ENCODE measurements at regions not wholly inside any gene's neighbourhood (a gene's known extent, or its start where the extent isn't known, plus 50 kb on each side); places are given as distances from the start of the nearest gene placed in this dataset.
"Not testable (repeated sequence)": the region's sequence is repeated elsewhere in the genome, so short reads cannot be mapped to it uniquely, and the experiment has no call there.

DNA sequence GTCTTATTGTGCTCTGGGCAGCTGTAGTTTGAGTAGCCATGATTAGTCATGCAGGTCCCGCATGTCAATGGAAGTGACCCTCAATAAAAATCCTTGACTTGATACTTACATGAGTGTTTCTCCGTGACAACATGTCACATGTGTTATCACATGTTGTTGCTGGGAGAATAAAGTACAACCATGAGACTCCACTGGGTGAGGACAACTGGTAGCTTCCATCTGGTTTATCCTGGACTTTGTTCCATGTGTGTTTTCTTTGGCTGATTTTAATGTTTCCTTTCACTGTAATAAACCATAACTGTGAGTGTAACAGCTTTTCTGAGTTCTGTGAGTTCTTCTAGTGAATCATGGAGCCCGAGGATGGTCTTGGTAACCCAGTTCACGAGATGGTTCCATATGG, 63.1 kb upstream of the NDN start:
- ATAC-seq (no peak), DNase-seq (ENCODE audit: low spot score) (no peak)

GRCh38 chr15:23750776-23751175, 63.7 kb upstream of the NDN start:
- no peak for ATAC-seq
- no peak for DNase-seq (ENCODE audit: low spot score)

GRCh38 chr15:23753248-23753647, 66.1 kb upstream of the NDN start:
- DNase-seq (ENCODE audit: low spot score), result no peak
- ATAC-seq, result no peak

DNA sequence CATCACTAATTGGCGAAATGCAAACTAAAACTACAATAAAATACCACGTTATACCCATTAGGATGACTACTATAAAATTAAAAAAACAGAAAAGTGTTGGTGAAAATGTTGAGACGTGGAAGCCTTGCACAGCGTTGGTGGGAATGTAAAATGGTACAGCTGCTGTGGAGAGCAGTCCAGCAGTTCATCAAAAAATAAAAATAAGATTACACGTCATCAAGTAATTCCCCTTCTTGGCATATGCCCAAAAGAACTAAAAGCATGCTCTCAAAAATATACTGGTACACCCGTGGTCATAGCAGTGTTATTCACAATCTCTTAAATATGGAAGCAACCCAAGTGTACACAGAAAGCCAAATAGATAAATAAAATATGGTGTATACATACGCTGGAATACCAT, 71.8 kb upstream of the NDN start:
- DNase-seq (ENCODE audit: low spot score), result no peak
- no peak for ATAC-seq

- DNase-seq (ENCODE audit: low spot score) (no peak), ATAC-seq (no peak)
These were observed 72.9 kb upstream of the NDN start for GRCh38 chr15:23760024-23760423.

GRCh38 chr15:23761386-23761785, 74.3 kb upstream of the NDN start:
- DNase-seq (ENCODE audit: low spot score) (no peak), ATAC-seq (no peak)

DNA sequence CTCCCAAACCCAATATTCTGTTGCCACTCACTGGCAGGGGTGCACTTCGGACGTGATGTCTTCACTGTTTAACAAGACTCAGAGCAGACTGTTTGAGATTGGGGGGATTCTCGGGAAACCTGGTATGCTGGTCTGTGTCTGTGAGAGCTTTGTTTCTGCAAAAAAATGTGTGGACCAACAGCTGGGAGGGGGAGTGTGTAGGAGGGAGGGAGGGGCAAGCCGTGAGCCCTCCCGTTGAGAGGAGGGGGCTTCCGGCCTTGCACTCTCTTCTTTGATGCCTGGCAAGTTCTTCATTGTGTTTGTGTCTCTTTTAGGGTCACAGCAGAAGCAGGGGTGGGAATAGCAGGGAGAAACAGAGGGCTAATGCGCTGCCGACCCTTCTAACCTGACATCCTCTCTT, 74.9 kb upstream of the NDN start:
- DNase-seq (ENCODE audit: low spot score), result no peak
- no peak for ATAC-seq

- DNase-seq (ENCODE audit: low spot score) (no peak), ATAC-seq (no peak)
These were observed 75.9 kb upstream of the NDN start for GRCh38 chr15:23763021-23763420.

DNA sequence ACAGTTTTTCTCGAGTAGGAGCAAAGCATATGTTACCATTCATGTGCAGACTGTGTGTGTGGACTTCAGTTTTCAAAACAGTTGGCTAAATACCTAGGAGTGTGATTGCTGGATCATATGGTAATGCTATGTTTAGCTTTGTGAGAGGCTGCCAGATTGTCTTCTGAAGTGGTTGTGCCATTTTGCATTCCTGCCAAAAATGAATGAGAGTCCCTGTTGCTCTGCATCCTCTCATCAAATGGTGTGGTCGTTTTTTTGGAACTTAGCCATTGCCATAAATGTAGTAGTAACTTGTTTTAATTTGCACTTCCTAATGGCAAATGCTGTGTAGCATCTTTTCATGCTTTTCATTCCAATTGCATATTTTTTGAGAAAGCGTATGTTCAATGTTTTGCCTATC, 77.2 kb upstream of the NDN start:
- no peak for DNase-seq (ENCODE audit: low spot score)
- ATAC-seq, result no peak

DNA sequence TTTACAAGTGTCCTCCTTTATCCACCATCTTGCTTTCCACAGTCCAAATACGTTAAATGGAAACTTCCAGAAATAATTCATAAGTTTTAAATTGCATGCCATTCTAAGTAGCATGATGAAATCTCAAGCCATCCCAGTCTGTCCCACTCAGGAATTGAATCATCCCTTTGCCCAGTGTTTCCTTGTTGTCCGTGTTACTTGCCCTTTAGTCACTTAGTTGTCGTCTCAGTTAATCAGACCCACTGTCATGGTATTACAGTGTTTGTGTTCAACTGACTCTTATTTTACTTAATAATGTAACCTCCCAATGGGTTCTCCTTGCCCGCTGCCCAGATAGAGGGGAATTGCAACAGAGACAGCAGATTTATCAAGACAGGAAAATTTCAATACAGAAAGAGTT, 77.6 kb upstream of the NDN start:
- DNase-seq (ENCODE audit: low spot score) (no peak), ATAC-seq (no peak)

DNA sequence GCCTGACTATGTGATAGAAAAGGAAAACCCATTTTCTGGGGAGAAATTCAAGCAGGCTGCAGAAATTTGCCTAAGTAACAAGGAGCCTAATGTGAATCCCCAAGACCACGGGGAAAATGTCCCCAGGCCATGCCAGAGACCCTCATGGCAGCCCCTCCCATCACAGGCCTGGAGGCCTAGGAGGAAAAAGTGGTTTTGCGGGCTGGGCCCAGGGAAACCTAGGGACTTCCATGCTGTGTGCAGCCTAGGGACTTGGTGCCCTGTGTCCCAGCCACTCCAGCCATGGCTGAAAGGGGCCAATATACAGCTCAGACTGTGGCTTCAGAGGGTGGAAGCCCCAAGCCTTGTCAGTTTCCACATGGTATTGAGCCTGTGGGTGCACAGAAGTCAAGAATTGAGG, 79.7 kb upstream of the NDN start:
- ATAC-seq, result not testable (repeated sequence)

DNA sequence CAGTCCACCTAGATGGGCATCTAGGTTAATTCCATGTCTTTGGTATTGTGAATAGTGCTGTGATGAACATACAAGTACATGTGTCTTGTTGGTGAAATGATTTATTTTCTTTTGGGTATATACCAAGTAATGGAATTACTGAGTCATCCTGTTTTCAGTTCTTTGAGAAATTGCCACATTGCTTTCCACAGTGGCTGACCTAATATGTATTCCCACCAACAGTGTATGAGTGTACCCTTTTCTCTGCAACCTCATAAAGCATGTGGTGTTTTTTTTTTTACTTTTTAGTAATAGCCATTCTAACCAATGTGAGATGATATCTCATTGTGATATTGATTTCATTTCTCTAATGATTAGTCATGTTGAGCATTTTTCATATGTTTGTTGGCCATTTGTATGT, 86.0 kb upstream of the NDN start:
- ATAC-seq (no peak), DNase-seq (ENCODE audit: low spot score) (no peak)

More for the DNA sequence above, 79.7 kb upstream of the NDN start:
- not testable (repeated sequence) for DNase-seq (ENCODE audit: low spot score)

- ATAC-seq (no peak), DNase-seq (ENCODE audit: low spot score) (no peak)
These were observed 100.4 kb upstream of the NDN start for GRCh38 chr15:23787346-23788105.

DNA sequence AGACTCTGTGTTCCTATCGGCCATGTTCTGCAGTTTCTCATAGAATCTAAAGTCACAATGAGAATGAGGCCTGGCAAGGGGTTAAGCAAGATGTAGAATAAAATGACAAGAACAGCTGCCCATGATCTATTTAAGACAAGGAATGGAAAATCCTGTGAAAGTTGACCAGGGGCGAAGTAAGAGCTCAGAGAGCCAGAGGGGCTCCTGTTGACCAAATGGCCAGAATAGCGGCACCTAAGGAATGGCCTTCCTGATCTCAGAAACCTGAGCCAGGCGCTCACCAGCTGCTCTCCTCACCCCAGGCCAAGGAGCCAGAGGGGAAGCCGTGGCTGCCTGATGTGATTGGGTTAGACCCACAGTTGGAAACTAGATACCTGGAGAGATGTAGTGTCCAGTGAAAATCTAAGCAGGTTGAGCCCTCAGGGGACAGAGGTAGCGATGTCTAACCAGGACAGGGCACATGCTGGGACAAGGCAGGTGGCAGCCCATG, 106.1 kb upstream of the NDN start:
- no peak for DNase-seq (ENCODE audit: low spot score)
- no peak for ATAC-seq

- no peak for ATAC-seq
- no peak for DNase-seq (ENCODE audit: low spot score)
These were observed 110.8 kb upstream of the NDN start for GRCh38 chr15:23797747-23798446.

DNA sequence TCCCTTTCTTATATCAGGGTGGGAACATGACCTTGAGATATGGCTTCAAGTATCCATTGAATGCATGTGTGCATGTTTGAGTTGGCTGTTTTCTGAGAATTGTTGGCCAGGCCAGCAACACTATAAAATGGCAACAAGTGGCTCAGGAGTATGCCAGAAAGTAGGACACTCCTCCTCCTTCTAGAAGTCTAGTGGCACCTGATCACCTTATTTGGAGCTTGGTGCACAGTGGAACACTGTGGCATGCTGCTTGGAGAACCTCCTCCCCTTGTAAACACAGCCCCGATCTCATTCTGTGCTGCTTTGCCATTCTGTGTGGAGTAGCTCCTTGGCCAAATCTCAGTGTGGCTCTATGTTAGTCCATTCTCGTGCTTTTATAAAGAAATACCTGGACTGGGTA, 114.8 kb upstream of the NDN start:
- DNase-seq (ENCODE audit: low spot score) (no peak), ATAC-seq (no peak)

GRCh38 chr15:23802896-23803435, 115.9 kb upstream of the NDN start:
- DNase-seq (ENCODE audit: low spot score); ATAC-seq: not testable (repeated sequence)

GRCh38 chr15:23806980-23807379, 119.9 kb upstream of the NDN start:
- no peak for ATAC-seq
- DNase-seq (ENCODE audit: low spot score), result no peak

GRCh38 chr15:23823508-23823907, 136.4 kb upstream of the NDN start:
- ATAC-seq (no peak), DNase-seq (ENCODE audit: low spot score) (no peak)

GRCh38 chr15:23828786-23829185, 141.7 kb upstream of the NDN start:
- DNase-seq (ENCODE audit: low spot score), result no peak
- no peak for ATAC-seq

GRCh38 chr15:23835953-23836352, 148.8 kb upstream of the NDN start:
- DNase-seq (ENCODE audit: low spot score) (no peak), ATAC-seq (no peak)

DNA sequence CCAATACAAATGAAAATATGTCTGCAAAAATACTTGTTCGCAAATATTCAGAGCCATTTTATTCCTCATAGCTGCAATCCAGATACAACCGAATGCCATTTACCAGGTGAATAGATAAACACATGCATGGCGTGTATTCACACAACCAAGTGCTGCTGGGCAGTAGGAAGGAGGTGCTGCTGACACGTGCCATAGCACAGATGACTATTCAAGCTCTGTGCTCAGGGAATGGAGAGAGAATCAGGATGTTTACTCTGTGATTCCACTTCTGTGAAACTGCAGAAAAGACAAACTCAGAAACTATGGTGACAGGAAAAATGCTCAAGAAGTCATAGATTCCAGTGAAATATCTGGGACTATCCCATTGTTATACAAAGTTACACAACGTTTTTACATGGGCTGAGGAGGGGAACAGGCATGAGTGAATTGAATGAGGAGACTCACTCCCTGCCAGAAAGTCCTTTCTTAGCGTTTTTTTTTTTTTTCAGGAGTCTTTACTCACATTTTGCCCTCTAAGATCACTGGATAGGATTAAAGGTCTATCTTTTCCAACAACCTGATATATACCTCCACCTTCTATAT, 152.9 kb upstream of the NDN start:
- DNase-seq (ENCODE audit: low spot score) (no peak), ATAC-seq (no peak)
